ENCODE measurements at regions not wholly inside any gene's neighbourhood (a gene's known extent, or its start where the extent isn't known, plus 50 kb on each side); places are given as distances from the start of the nearest gene placed in this dataset.
"Not testable (repeated sequence)": the region's sequence is repeated elsewhere in the genome, so short reads cannot be mapped to it uniquely, and the experiment has no call there.

- not testable (repeated sequence) for TF ChIP-seq CTCF, POLR2A (IDR thresholded peaks at IDR 0.05)
Observed at GRCh38 chrY:3120234-3120633, 185.1 kb downstream of the ZFY start.
